HG02981 (cell line): ENCODE measurements at regions not wholly inside any gene's neighbourhood (a gene's known extent, or its start where the extent isn't known, plus 50 kb on each side); places are given as distances from the start of the nearest gene placed in this dataset.
"Not testable (repeated sequence)": the region's sequence is repeated elsewhere in the genome, so short reads cannot be mapped to it uniquely, and the experiment has no call there.

ENCODE experiments used
- ATAC-seq: cut with Tn5 transposase; IDR thresholded peaks from one replicate; pipeline ENCODE4 v1.9.1; 2021; ENCODE audit warnings: mild to moderate bottlenecking, moderate library complexity; ENCODE audit not compliant: unreplicated experiment

GRCh38 chr4:132085105-132085504, 1064.0 kb upstream of the PCDH10 start:
- ATAC-seq = no peak

GRCh38 chr4:132094017-132094416, 1055.1 kb upstream of the PCDH10 start:
- no peak for ATAC-seq

GRCh38 chr4:132097041-132097440, 1052.1 kb upstream of the PCDH10 start:
- ATAC-seq = no peak

GRCh38 chr4:132101526-132101925, 1047.6 kb upstream of the PCDH10 start:
- ATAC-seq = no peak

- ATAC-seq = no peak
These were observed 1040.3 kb upstream of the PCDH10 start for GRCh38 chr4:132108784-132109183.

- no peak for ATAC-seq
These were observed 1034.2 kb upstream of the PCDH10 start for GRCh38 chr4:132114885-132115284.

GRCh38 chr4:132122741-132123140, 1026.4 kb upstream of the PCDH10 start:
- not testable (repeated sequence) for ATAC-seq

GRCh38 chr4:132123870-132124623, 1025.0 kb upstream of the PCDH10 start:
- peak; percentile 71 for ATAC-seq

GRCh38 chr4:132124624-132124974, 1024.5 kb upstream of the PCDH10 start:
- ATAC-seq = no peak

GRCh38 chr4:132125131-132125530, 1024.0 kb upstream of the PCDH10 start:
- ATAC-seq = no peak

- ATAC-seq = no peak
These were observed 1016.7 kb upstream of the PCDH10 start for GRCh38 chr4:132132433-132132832.

- no peak for ATAC-seq
These were observed 979.4 kb upstream of the PCDH10 start for GRCh38 chr4:132169660-132170059.

- no peak for ATAC-seq
These were observed 969.1 kb upstream of the PCDH10 start for GRCh38 chr4:132180020-132180427.

- no peak for ATAC-seq
These were observed 953.9 kb upstream of the PCDH10 start for GRCh38 chr4:132195176-132195575.

GRCh38 chr4:132203618-132204017, 945.5 kb upstream of the PCDH10 start:
- no peak for ATAC-seq

GRCh38 chr4:132214519-132214918, 934.6 kb upstream of the PCDH10 start:
- ATAC-seq = no peak

GRCh38 chr4:132218406-132218805, 930.7 kb upstream of the PCDH10 start:
- ATAC-seq = no peak

- ATAC-seq = no peak
These were observed 921.8 kb upstream of the PCDH10 start for GRCh38 chr4:132227151-132227856.

GRCh38 chr4:132227857-132228165, 921.3 kb upstream of the PCDH10 start:
- ATAC-seq = not testable (repeated sequence)

- ATAC-seq = no peak
These were observed 920.4 kb upstream of the PCDH10 start for GRCh38 chr4:132228676-132229075.

GRCh38 chr4:132230025-132230424, 919.1 kb upstream of the PCDH10 start:
- ATAC-seq = no peak

- ATAC-seq = no peak
These were observed 910.4 kb upstream of the PCDH10 start for GRCh38 chr4:132238697-132239096.

- ATAC-seq = no peak
These were observed 909.0 kb upstream of the PCDH10 start for GRCh38 chr4:132240081-132240480.
